ENCODE measurements at regions not wholly inside any gene's neighbourhood (a gene's known extent, or its start where the extent isn't known, plus 50 kb on each side); places are given as distances from the start of the nearest gene placed in this dataset.

- DNase-seq (ENCODE audit: low read depth, low spot score) = no peak
- in situ Hi-C loops (cut with HindIII; ENCODE audit: low pct_unique_long_range_greater_than_20kb, low sequenced_read_pairs) = no loop called here
Observed at GRCh38 chr4:4808086-4808485, 51.4 kb upstream of the MSX1 start.

- peak; percentile 14 for DNase-seq (ENCODE audit: low read depth, low spot score)
Observed at GRCh38 chr4:4805887-4806286, 53.6 kb upstream of the MSX1 start.

GRCh38 chr4:4803912-4804296 is 55.6 kb upstream of the MSX1 start:
- in situ Hi-C loops (cut with HindIII; ENCODE audit: low pct_unique_long_range_greater_than_20kb, low sequenced_read_pairs) = no loop called here
- no peak for DNase-seq (ENCODE audit: low read depth, low spot score)

More at GRCh38 chr4:4805887-4806286, 53.6 kb upstream of the MSX1 start:
- in situ Hi-C loops (cut with HindIII; ENCODE audit: low pct_unique_long_range_greater_than_20kb, low sequenced_read_pairs) = no loop called here

GRCh38 chr4:4803216-4803911 is 56.1 kb upstream of the MSX1 start:
- no peak for DNase-seq (ENCODE audit: low read depth, low spot score)
- in situ Hi-C loops (cut with HindIII; ENCODE audit: low pct_unique_long_range_greater_than_20kb, low sequenced_read_pairs) = no loop called here

- no peak for DNase-seq (ENCODE audit: low read depth, low spot score)
- in situ Hi-C loops (cut with HindIII; ENCODE audit: low pct_unique_long_range_greater_than_20kb, low sequenced_read_pairs) = no loop called here
Observed at GRCh38 chr4:4800646-4801408, 58.6 kb upstream of the MSX1 start.

GRCh38 chr4:4794421-4794820 is 65.0 kb upstream of the MSX1 start:
- in situ Hi-C loops (cut with HindIII; ENCODE audit: low pct_unique_long_range_greater_than_20kb, low sequenced_read_pairs) = no loop called here
- no peak for DNase-seq (ENCODE audit: low read depth, low spot score)

- in situ Hi-C loops (cut with HindIII; ENCODE audit: low pct_unique_long_range_greater_than_20kb, low sequenced_read_pairs) = no loop called here
- no peak for DNase-seq (ENCODE audit: low read depth, low spot score)
Observed at GRCh38 chr4:4792466-4792865, 67.0 kb upstream of the MSX1 start.

- DNase-seq (ENCODE audit: low read depth, low spot score) = no peak
- in situ Hi-C loops (cut with HindIII; ENCODE audit: low pct_unique_long_range_greater_than_20kb, low sequenced_read_pairs) = no loop called here
Observed at GRCh38 chr4:4791299-4792111, 68.0 kb upstream of the MSX1 start.

- DNase-seq (ENCODE audit: low read depth, low spot score) = no peak
- in situ Hi-C loops (cut with HindIII; ENCODE audit: low pct_unique_long_range_greater_than_20kb, low sequenced_read_pairs) = no loop called here
Observed at GRCh38 chr4:4789462-4789861, 70.0 kb upstream of the MSX1 start.

- in situ Hi-C loops (cut with HindIII; ENCODE audit: low pct_unique_long_range_greater_than_20kb, low sequenced_read_pairs) = no loop called here
- no peak for DNase-seq (ENCODE audit: low read depth, low spot score)
Observed at GRCh38 chr4:4788573-4788972, 70.9 kb upstream of the MSX1 start.

- DNase-seq (ENCODE audit: low read depth, low spot score) = no peak
- in situ Hi-C loops (cut with HindIII; ENCODE audit: low pct_unique_long_range_greater_than_20kb, low sequenced_read_pairs) = no loop called here
Observed at GRCh38 chr4:4787421-4787820, 72.0 kb upstream of the MSX1 start.

- in situ Hi-C loops (cut with HindIII; ENCODE audit: low pct_unique_long_range_greater_than_20kb, low sequenced_read_pairs) = no loop called here
Observed at GRCh38 chr4:4784379-4784778, 75.1 kb upstream of the MSX1 start.

GRCh38 chr4:4783847-4784246 is 75.6 kb upstream of the MSX1 start:
- in situ Hi-C loops (cut with HindIII; ENCODE audit: low pct_unique_long_range_greater_than_20kb, low sequenced_read_pairs) = no loop called here
- DNase-seq (ENCODE audit: low read depth, low spot score) = no peak

More at GRCh38 chr4:4784379-4784778, 75.1 kb upstream of the MSX1 start:
- no peak for DNase-seq (ENCODE audit: low read depth, low spot score)

- in situ Hi-C loops (cut with HindIII; ENCODE audit: low pct_unique_long_range_greater_than_20kb, low sequenced_read_pairs) = no loop called here
- DNase-seq (ENCODE audit: low read depth, low spot score) = no peak
Observed at GRCh38 chr4:4782969-4783368, 76.5 kb upstream of the MSX1 start.

GRCh38 chr4:4781936-4782707 is 77.3 kb upstream of the MSX1 start:
- no peak for DNase-seq (ENCODE audit: low read depth, low spot score)
- in situ Hi-C loops (cut with HindIII; ENCODE audit: low pct_unique_long_range_greater_than_20kb, low sequenced_read_pairs) = no loop called here

GRCh38 chr4:4780729-4781244 is 78.7 kb upstream of the MSX1 start:
- DNase-seq (ENCODE audit: low read depth, low spot score) = no peak
- in situ Hi-C loops (cut with HindIII; ENCODE audit: low pct_unique_long_range_greater_than_20kb, low sequenced_read_pairs) = no loop called here

- no peak for DNase-seq (ENCODE audit: low read depth, low spot score)
- in situ Hi-C loops (cut with HindIII; ENCODE audit: low pct_unique_long_range_greater_than_20kb, low sequenced_read_pairs) = no loop called here
Observed at GRCh38 chr4:4779486-4779885, 80.0 kb upstream of the MSX1 start.

- in situ Hi-C loops (cut with HindIII; ENCODE audit: low pct_unique_long_range_greater_than_20kb, low sequenced_read_pairs) = no loop called here
- no peak for DNase-seq (ENCODE audit: low read depth, low spot score)
Observed at GRCh38 chr4:4779054-4779453, 80.4 kb upstream of the MSX1 start.
